Glutamatergic neuron (in vitro differentiated cells): ENCODE measurements at regions not wholly inside any gene's neighbourhood (a gene's known extent, or its start where the extent isn't known, plus 50 kb on each side); places are given as distances from the start of the nearest gene placed in this dataset.

Experiments
- DNase-seq: peaks from one replicate; pipeline ENCODE4 v3.0.0; 2022
- H3K27ac Mint-ChIP-seq: one replicate; pipeline ENCODE4 v1.8.0; 2020; ENCODE audit warnings: mild to moderate bottlenecking, mixed read lengths, inconsistent platforms; ENCODE audit not compliant: unreplicated experiment
- H3K27me3 Mint-ChIP-seq: one replicate; pipeline ENCODE4 v1.8.0; 2020; ENCODE audit warnings: mild to moderate bottlenecking, moderate library complexity, mixed read lengths, inconsistent platforms; ENCODE audit not compliant: unreplicated experiment
- H3K36me3 Mint-ChIP-seq: one replicate; pipeline ENCODE4 v1.8.0; 2020; ENCODE audit warnings: mild to moderate bottlenecking, mixed read lengths, inconsistent platforms; ENCODE audit not compliant: unreplicated experiment
- H3K4me1 Mint-ChIP-seq: one replicate; pipeline ENCODE4 v1.8.0; 2020; ENCODE audit warnings: mild to moderate bottlenecking, low read depth, mixed read lengths, inconsistent platforms; ENCODE audit not compliant: unreplicated experiment
- H3K4me3 Mint-ChIP-seq: one replicate; pipeline ENCODE4 v1.8.0; 2020; ENCODE audit warnings: mild to moderate bottlenecking, mixed read lengths, inconsistent platforms; ENCODE audit not compliant: unreplicated experiment
- H3K9me3 Mint-ChIP-seq: one replicate; pipeline ENCODE4 v1.8.0; 2020; ENCODE audit warnings: mild to moderate bottlenecking, moderate library complexity, mixed read lengths, inconsistent platforms; ENCODE audit not compliant: unreplicated experiment
- CTCF ChIP-seq: fragments of 200-600 bp; sonication (generic); IDR thresholded peaks from one replicate; pipeline ENCODE4 v1.5.0; 2021; ENCODE audit not compliant: partially characterized antibody, unreplicated experiment

DNA sequence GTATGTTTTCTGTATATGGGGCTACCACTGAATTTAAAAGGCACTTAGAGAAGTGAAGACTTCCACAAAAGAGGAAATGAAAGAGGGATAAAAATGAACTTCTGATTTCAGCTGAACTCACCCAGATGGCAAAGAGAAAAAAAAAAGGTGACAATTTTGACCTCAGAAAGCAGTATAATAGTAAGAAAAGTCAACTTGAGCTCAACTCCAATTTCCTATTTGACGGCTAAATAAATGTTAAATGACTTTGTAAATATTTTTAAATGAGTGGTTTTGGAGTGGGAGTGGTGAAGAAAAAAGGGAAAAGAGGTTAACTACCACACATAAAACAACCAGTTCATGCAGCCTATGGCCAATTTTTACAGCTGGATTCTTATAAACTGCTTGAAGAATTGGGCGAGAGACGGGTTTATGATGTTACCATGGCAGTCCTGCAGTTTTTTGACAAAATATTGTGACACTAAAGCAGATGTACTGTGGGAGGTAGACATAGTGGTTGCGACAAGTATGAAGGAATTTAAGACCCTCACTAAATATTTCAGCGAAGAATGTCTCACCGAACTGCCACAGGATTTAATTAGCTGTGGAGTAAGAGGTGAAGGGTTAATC lies 49.8 kb upstream of the ADTRP start:
- DNase-seq, result no peak
- Mint-ChIP-seq H3K36me3 (no peaks in the 10 kb centered on the region), H3K4me1 (peaks cover 2% of the 10 kb centered on the region), H3K27ac (no peak overlapping the region), H3K9me3 (peaks cover 3% of the 10 kb centered on the region), H3K4me3 (no peak overlapping the region), H3K27me3 (peaks cover 1% of the 10 kb centered on the region)
- TF ChIP-seq CTCF, result no peak
